ENCODE measurements at regions not wholly inside any gene's neighbourhood (a gene's known extent, or its start where the extent isn't known, plus 50 kb on each side); places are given as distances from the start of the nearest gene placed in this dataset.

- 67 to 80% methylated on average over 1 of the region's 1 CpG for WGBS, 2 donors
- ATAC-seq (no peak), DNase-seq (no peak)
- Histone ChIP-seq H3K27me3 (no peaks in the 10 kb centered on the region), H3K4me3 (no peak overlapping the region), H3K27ac (no peak overlapping the region), H3K4me1 (no peaks in the 10 kb centered on the region), H3K36me3 (no peaks in the 10 kb centered on the region), H3K9me3 (peaks cover 0 to 17% (median 0%) of the 10 kb centered on the region in 11 donors)
- no peak for TF ChIP-seq CTCF (IDR thresholded peaks at IDR 0.05)
- intact Hi-C loops (cut with DNase I) = no loop called here
Observed at GRCh38 chr2:103496850-103497249, 735.0 kb downstream of the TMEM182 start.

- H3K4me3 ChIP-seq = no peak overlapping the region
- no peaks in the 10 kb centered on the region for H3K4me1 ChIP-seq
- WGBS, 2 donors = 56 to 63% methylated on average over 4 of the region's 4 CpGs
- H3K9me3 ChIP-seq = peaks cover 0 to 21% (median 0%) of the 10 kb centered on the region in 11 donors
- no peak overlapping the region for H3K27ac ChIP-seq
- intact Hi-C loops (cut with DNase I) = no loop called here
- H3K36me3 ChIP-seq = no peaks in the 10 kb centered on the region
- ATAC-seq (no peak), DNase-seq (no peak)
- TF ChIP-seq CTCF (IDR thresholded peaks at IDR 0.05) = no peak
- H3K27me3 ChIP-seq = no peaks in the 10 kb centered on the region
Observed at GRCh38 chr2:103506812-103507211, 745.0 kb downstream of the TMEM182 start.

DNA sequence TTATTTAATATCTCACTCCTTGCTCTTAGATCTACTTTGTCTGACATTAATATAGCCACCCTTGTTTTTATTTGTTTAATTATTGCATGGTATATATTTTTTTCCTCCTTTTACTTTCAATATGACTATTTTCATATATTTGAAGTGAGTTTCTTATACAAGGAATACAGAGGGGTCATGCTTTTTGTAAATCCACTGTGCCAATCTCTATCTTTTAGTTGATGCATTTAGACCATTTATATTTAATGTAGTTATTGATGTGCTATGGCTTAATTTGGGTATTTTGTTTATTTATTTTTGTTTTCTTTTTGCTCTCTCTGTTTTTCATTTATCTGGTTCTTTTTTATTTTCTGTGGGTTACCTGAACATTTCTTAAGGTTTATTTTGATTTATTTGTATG lies 750.6 kb downstream of the TMEM182 start:
- Histone ChIP-seq H3K27ac (no peak overlapping the region), H3K4me1 (no peaks in the 10 kb centered on the region), H3K4me3 (no peak overlapping the region), H3K27me3 (no peaks in the 10 kb centered on the region), H3K36me3 (no peaks in the 10 kb centered on the region), H3K9me3 (peaks cover 0 to 39% (median under 1%) of the 10 kb centered on the region in 11 donors)
- DNase-seq (no peak), ATAC-seq (no peak)
- intact Hi-C loops (cut with DNase I) = no loop called here
- no peak for TF ChIP-seq CTCF (IDR thresholded peaks at IDR 0.05)

DNA sequence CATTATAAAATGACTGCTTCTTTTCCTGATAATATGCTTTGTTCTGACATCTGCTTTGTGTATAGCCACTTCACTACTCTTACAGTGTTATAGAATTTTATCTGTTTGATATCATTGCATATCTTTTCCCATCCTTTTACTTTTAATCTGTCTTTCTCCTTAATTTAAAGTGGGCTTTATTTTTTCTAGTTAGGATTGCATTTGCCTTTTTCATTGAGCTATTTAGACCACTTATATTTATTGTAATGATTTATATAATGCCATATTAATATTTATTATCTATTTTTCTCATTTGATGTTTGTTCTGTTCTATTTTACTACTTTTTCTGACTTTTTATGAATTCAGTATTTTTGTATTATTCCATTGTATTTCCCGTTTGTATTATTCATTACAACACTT lies 758.7 kb downstream of the TMEM182 start:
- Histone ChIP-seq H3K4me3 (no peak overlapping the region), H3K36me3 (no peaks in the 10 kb centered on the region), H3K4me1 (no peaks in the 10 kb centered on the region), H3K9me3 (peaks cover 0 to 23% (median 0%) of the 10 kb centered on the region in 11 donors), H3K27ac (no peak overlapping the region), H3K27me3 (no peaks in the 10 kb centered on the region)
- DNase-seq (no peak), ATAC-seq (no peak)
- no peak for TF ChIP-seq CTCF (IDR thresholded peaks at IDR 0.05)
- WGBS, 2 donors = 71 to 78% methylated on average over 1 of the region's 1 CpG
- intact Hi-C loops (cut with DNase I) = no loop called here

DNA sequence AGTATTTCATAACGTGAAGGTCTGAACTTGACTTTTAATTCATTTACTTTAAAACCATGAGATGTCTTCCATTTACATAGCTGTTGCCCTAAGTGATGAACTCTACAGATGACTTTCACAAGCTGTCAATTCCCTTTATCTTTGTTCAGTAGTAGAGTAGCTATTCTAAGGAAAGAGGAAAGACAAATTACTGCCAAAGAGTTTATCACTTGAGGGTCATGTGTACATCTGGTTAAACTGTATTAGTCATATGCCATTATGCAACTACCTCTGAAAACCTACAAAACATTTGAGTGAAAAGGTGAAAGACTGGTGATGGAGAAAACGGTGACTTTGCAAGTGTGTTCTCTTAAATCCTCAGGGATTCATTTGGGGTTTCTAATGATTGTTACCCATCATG lies 763.9 kb downstream of the TMEM182 start:
- no peaks in the 10 kb centered on the region for H3K27me3 ChIP-seq
- WGBS, 2 donors = 65% methylated on average over 2 of the region's 2 CpGs
- H3K36me3 ChIP-seq = no peaks in the 10 kb centered on the region
- no peaks in the 10 kb centered on the region for H3K4me1 ChIP-seq
- no peak for ATAC-seq
- peaks cover 0 to 10% (median 0%) of the 10 kb centered on the region in 11 donors for H3K9me3 ChIP-seq
- intact Hi-C loops (cut with DNase I) = no loop called here
- no peak for TF ChIP-seq CTCF (IDR thresholded peaks at IDR 0.05)
- no peak overlapping the region for H3K27ac ChIP-seq
- no peak for DNase-seq
- H3K4me3 ChIP-seq = no peak overlapping the region
